OCI-LY3 (cell line): ENCODE measurements at regions not wholly inside any gene's neighbourhood (a gene's known extent, or its start where the extent isn't known, plus 50 kb on each side); places are given as distances from the start of the nearest gene placed in this dataset.

ENCODE experiments used
- H2AFZ ChIP-seq: fragments of 200-600, 300-600 bp; shearing (Covaris generic); 2 replicates; pipeline ENCODE4 v1.6.0; 2014; ENCODE audit warnings: antibody characterized with exemption, low read depth, low read length
- H3K27ac ChIP-seq: fragments of 200-600, 300-600 bp; sonication (generic); 2 replicates; pipeline ENCODE4 v1.5.1; 2014; ENCODE audit warnings: mild to moderate bottlenecking, low read length, moderate library complexity, mixed read lengths
- H3K27me3 ChIP-seq: fragments of 200-600, 300-600 bp; sonication (generic); 2 replicates; pipeline ENCODE4 v1.6.1; 2014; ENCODE audit warnings: low read depth, low read length, mixed read lengths
- H3K36me3 ChIP-seq: fragments of 200-600, 300-600 bp; sonication (generic); replicated peaks from 2 replicates; pipeline ENCODE3; 2014; ENCODE audit warnings: low read depth, low read length, mixed read lengths
- H3K4me1 ChIP-seq: fragments of 300-600, 200-600 bp; sonication (generic); 2 replicates; pipeline ENCODE4 v1.6.1; 2014; ENCODE audit warnings: low read length, mixed read lengths
- H3K4me2 ChIP-seq: fragments of 200-600, 300-600 bp; sonication (generic); 2 replicates; pipeline ENCODE4 v1.6.1; 2014; ENCODE audit warnings: low read length, mixed read lengths
- H3K4me3 ChIP-seq: fragments of 300-600, 200-600 bp; sonication (generic); 2 replicates; pipeline ENCODE4 v1.5.1; 2014; ENCODE audit warnings: antibody characterized with exemption, mild to moderate bottlenecking, low read length, moderate library complexity
- H3K79me2 ChIP-seq: fragments of 300-600, 200-600 bp; shearing (Covaris generic); 2 replicates; pipeline ENCODE4 v1.6.1; 2014; ENCODE audit warnings: mild to moderate bottlenecking, low read length, mixed read lengths
- H3K9ac ChIP-seq: fragments of 300-600, 200-600 bp; shearing (Covaris generic); 2 replicates; pipeline ENCODE4 v1.6.0; 2014; ENCODE audit warnings: mild to moderate bottlenecking, low read length, moderate library complexity
- H3K9me3 ChIP-seq: fragments of 200-600, 300-600 bp; shearing (Covaris generic); 2 replicates; pipeline ENCODE4 v1.6.1; 2014; ENCODE audit warnings: low read length, mixed read lengths; ENCODE audit not compliant: insufficient read depth
- H4K20me1 ChIP-seq: fragments of 200-600, 300-600 bp; sonication (generic); 2 replicates; pipeline ENCODE4 v1.6.1; 2016; ENCODE audit warnings: low read length, mixed read lengths; ENCODE audit not compliant: insufficient read depth
- CTCF ChIP-seq: fragments of 200-600, 300-600 bp; sonication (generic); IDR thresholded peaks from 2 replicates; pipeline ENCODE4 v1.5.1; 2014; ENCODE audit warnings: antibody characterized with exemption, low read length, low read depth
- EZH2phosphoT487 ChIP-seq: fragments of 200-600 bp; shearing (Covaris generic); IDR thresholded peaks from 2 replicates; pipeline ENCODE4 v1.6.1; 2018; ENCODE audit warnings: antibody characterized with exemption, mixed run types, low read depth

- H3K4me1 ChIP-seq = peaks cover 45% of the 10 kb centered on the region
- H3K27me3 ChIP-seq = no peaks in the 10 kb centered on the region
- H3K36me3 ChIP-seq = peaks cover 16% of the 10 kb centered on the region
- H3K9ac ChIP-seq = peak overlapping the region; percentile 59
- H3K9me3 ChIP-seq = peaks cover 15% of the 10 kb centered on the region; the same call in 1 of the 2 replicates
- H2AFZ ChIP-seq = peak overlapping the region; percentile 76
- no peaks in the 10 kb centered on the region for H4K20me1 ChIP-seq
- H3K4me2 ChIP-seq = peak overlapping the region; percentile 82
- TF ChIP-seq EZH2phosphoT487 (no peak), CTCF (no peak)
- peak overlapping the region; percentile 89 for H3K27ac ChIP-seq
- H3K4me3 ChIP-seq = peak overlapping the region; percentile 30
- no peaks in the 10 kb centered on the region for H3K79me2 ChIP-seq
These were observed 234.4 kb upstream of the DAAM1 start for GRCh38 chr14:58954052-58954451.

GRCh38 chr14:58954901-58955861 lies 233.3 kb upstream of the DAAM1 start:
- Histone ChIP-seq H3K9me3 (peaks cover 12% of the 10 kb centered on the region; the same call in 1 of the 2 replicates), H3K79me2 (no peaks in the 10 kb centered on the region), H3K36me3 (peaks cover 14% of the 10 kb centered on the region), H3K27ac (peak overlapping the region; percentile 89), H3K27me3 (no peaks in the 10 kb centered on the region), H3K4me2 (peak overlapping the region; percentile 82), H4K20me1 (no peaks in the 10 kb centered on the region), H3K9ac (peak overlapping the region; percentile 59), H3K4me1 (peaks cover 50% of the 10 kb centered on the region), H3K4me3 (peak overlapping the region; percentile 54), H2AFZ (no peak overlapping the region)
- TF ChIP-seq CTCF = no peak
- no peak for TF ChIP-seq EZH2phosphoT487

- TF ChIP-seq EZH2phosphoT487 (no peak), CTCF (no peak)
- no peak overlapping the region for H2AFZ ChIP-seq
- no peak overlapping the region for H3K9ac ChIP-seq
These were observed 227.3 kb upstream of the DAAM1 start for GRCh38 chr14:58961045-58961731.

More at GRCh38 chr14:58961045-58961731, 227.3 kb upstream of the DAAM1 start:
- no peaks in the 10 kb centered on the region for H3K27me3 ChIP-seq
- no peak overlapping the region for H3K27ac ChIP-seq
- peaks cover 19% of the 10 kb centered on the region for H3K4me1 ChIP-seq
- H3K79me2 ChIP-seq = no peaks in the 10 kb centered on the region
- H3K4me3 ChIP-seq = no peak overlapping the region
- H4K20me1 ChIP-seq = no peaks in the 10 kb centered on the region
- H3K4me2 ChIP-seq = no peak overlapping the region
- H3K9me3 ChIP-seq = peaks cover 4% of the 10 kb centered on the region; the same call in 1 of the 2 replicates
- peaks cover 2% of the 10 kb centered on the region for H3K36me3 ChIP-seq
